Fibroblast of lung (primary cell): ENCODE measurements at regions not wholly inside any gene's neighbourhood (a gene's known extent, or its start where the extent isn't known, plus 50 kb on each side); places are given as distances from the start of the nearest gene placed in this dataset.

ENCODE experiments used
- DNase-seq, 2 donors: peaks; one replicate each; pipeline versions ENCODE4 v3.0.0 to v3.0.0-alpha.2; 2010; ENCODE audit warnings: low read depth in 2 of 2
- H2AFZ ChIP-seq: 2 replicates; pipeline ENCODE4 v1.5.1; 2012; ENCODE audit warnings: low read length, control low read depth, inconsistent platforms
- H3K27ac ChIP-seq: 2 replicates; pipeline ENCODE4 v1.5.1; 2011; ENCODE audit warnings: low read length, control low read depth; ENCODE audit not compliant: insufficient read depth
- H3K27me3 ChIP-seq: 2 replicates; pipeline ENCODE4 v1.5.1; 2011; ENCODE audit warnings: mild to moderate bottlenecking, low read length; ENCODE audit not compliant: control insufficient read depth, insufficient read depth
- H3K36me3 ChIP-seq: 2 replicates; pipeline ENCODE4 v1.5.1; 2011; ENCODE audit warnings: low read length; ENCODE audit not compliant: control insufficient read depth, insufficient read depth
- H3K4me1 ChIP-seq: 2 replicates; pipeline ENCODE4 v1.5.1; 2011; ENCODE audit warnings: low read length; ENCODE audit not compliant: control insufficient read depth, insufficient read depth; ENCODE audit errors: extremely low read depth
- H3K4me2 ChIP-seq: 2 replicates; pipeline ENCODE4 v1.5.1; 2011; ENCODE audit warnings: low read length, control low read depth; ENCODE audit not compliant: insufficient read depth; ENCODE audit errors: extremely low read depth
- H3K4me3 ChIP-seq, 4 experiments: fragments of 200-600 bp in 1 of 4; sonication (generic) in 1 of 4; replicated peaks in 1 of 4; 2 replicates each; pipeline ENCODE4 v1.5.1; 2011 to 2016; ENCODE audit warnings: low read length in 4 of 4, low read depth in 3 of 4, mild to moderate bottlenecking in 3 of 4, control low read depth in 2 of 4, inconsistent platforms in 1 of 4, mixed read lengths in 1 of 4; ENCODE audit not compliant: insufficient read depth in 1 of 4; ENCODE audit errors: control extremely low read depth in 1 of 4
- H3K79me2 ChIP-seq: 2 replicates; pipeline ENCODE4 v1.5.1; 2012; ENCODE audit warnings: mild to moderate bottlenecking, low read length, inconsistent platforms; ENCODE audit not compliant: control insufficient read depth, insufficient read depth
- H3K9ac ChIP-seq: 2 replicates; pipeline ENCODE4 v1.5.1; 2011; ENCODE audit warnings: mild to moderate bottlenecking, low read length, control low read depth; ENCODE audit not compliant: insufficient read depth
- H3K9me3 ChIP-seq: 2 replicates; pipeline ENCODE4 v1.5.1; 2012; ENCODE audit warnings: low read depth, low read length; ENCODE audit not compliant: control insufficient read depth, insufficient read depth
- H4K20me1 ChIP-seq: 2 replicates; pipeline ENCODE4 v1.5.1; 2011; ENCODE audit warnings: low read length; ENCODE audit not compliant: control insufficient read depth, insufficient read depth; ENCODE audit errors: extremely low read depth
- EZH2 ChIP-seq: IDR thresholded peaks from 2 replicates; pipeline ENCODE4 v1.5.1; 2012; ENCODE audit warnings: low read length, control low read depth, mild to moderate bottlenecking; ENCODE audit errors: missing control alignments
- TF ChIP-seq, protein P1 (sequence below), 2 donors: IDR thresholded peaks in 1 of 2; conservative IDR thresholded peaks in 1 of 2; 1 replicate in 1 of 2; 2 replicates in 1 of 2; pipeline ENCODE4 v1.5.1; 2011 to 2012; ENCODE audit warnings: low read length in 2 of 2, control low read depth in 1 of 2, inconsistent platforms in 1 of 2, low read depth in 1 of 2, mild to moderate bottlenecking in 1 of 2

DNA sequence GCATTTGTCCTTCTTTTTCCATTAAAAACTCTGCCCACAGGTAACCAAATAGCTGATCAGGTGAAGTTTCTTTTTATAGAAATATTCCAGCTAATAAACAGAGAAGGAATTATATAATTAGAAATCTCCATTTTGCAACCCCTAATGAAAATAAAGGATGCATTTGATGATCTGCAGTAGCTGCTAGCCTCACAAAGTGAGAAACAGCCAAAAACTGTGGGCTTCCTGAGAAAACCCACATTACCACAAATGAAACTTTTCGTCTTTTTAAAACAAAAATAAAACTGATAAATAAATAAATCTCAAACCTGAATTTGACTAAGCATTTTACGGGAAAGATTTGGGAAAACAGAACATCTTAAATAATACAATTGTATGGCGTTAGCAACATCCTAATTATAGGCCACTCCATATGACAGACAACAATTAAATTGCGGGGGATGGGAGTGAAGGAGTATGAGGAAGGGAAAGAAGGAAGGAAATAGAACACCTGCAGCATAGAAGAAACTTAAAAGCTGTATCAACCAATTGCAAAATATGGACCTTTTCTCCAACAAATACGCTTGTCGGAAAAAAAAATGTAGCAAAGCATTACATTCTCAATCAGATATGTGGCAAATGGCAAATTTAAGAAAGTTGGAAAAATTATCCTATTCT, 283.0 kb upstream of the ITGA1 start:
- Histone ChIP-seq H3K4me3 (no peak overlapping the region), H3K4me1 (no peaks in the 10 kb centered on the region), H3K9ac (no peak overlapping the region), H3K36me3 (no peaks in the 10 kb centered on the region), H3K4me2 (no peak overlapping the region), H2AFZ (no peak overlapping the region), H4K20me1 (no peaks in the 10 kb centered on the region), H3K9me3 (no peaks in the 10 kb centered on the region), H3K79me2 (no peaks in the 10 kb centered on the region), H3K27ac (no peak overlapping the region), H3K27me3 (no peaks in the 10 kb centered on the region)
- DNase-seq: no peak
- no peak for TF ChIP-seq EZH2
- TF ChIP-seq, protein P1, sequence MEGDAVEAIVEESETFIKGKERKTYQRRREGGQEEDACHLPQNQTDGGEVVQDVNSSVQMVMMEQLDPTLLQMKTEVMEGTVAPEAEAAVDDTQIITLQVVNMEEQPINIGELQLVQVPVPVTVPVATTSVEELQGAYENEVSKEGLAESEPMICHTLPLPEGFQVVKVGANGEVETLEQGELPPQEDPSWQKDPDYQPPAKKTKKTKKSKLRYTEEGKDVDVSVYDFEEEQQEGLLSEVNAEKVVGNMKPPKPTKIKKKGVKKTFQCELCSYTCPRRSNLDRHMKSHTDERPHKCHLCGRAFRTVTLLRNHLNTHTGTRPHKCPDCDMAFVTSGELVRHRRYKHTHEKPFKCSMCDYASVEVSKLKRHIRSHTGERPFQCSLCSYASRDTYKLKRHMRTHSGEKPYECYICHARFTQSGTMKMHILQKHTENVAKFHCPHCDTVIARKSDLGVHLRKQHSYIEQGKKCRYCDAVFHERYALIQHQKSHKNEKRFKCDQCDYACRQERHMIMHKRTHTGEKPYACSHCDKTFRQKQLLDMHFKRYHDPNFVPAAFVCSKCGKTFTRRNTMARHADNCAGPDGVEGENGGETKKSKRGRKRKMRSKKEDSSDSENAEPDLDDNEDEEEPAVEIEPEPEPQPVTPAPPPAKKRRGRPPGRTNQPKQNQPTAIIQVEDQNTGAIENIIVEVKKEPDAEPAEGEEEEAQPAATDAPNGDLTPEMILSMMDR (conservative IDR thresholded peaks at IDR 0.05 in 1 of 2, IDR thresholded peaks at IDR 0.05 in 1 of 2; ENCODE audit: low read depth in 1 of 2, low read length in 2 of 2): no peak

DNA sequence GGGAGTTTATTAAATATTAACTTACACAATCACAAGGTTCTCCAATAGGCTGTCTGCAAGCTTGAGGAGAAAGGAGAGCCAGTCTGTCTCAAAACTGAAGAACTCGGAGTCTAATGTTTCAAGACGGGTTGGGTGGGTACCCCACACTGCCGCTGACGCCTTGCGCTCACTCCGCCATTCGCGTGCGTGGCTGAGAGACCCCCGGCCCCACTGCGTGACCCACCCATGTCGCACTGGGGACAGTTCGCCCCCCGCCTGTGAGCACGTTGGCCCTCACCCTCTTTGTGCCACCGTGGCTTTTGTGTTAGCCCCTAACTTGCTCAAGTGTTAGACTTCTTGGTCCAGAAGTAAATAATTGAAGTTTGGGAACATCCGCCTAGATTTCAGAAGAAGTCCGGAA, 270.0 kb upstream of the ITGA1 start:
- no peaks in the 10 kb centered on the region for H4K20me1 ChIP-seq
- no peak overlapping the region for H3K27ac ChIP-seq
- H3K4me1 ChIP-seq: no peaks in the 10 kb centered on the region
- no peak overlapping the region for H3K9ac ChIP-seq
- no peaks in the 10 kb centered on the region for H3K79me2 ChIP-seq
- no peak overlapping the region for H3K4me2 ChIP-seq
- H2AFZ ChIP-seq: no peak overlapping the region
- no peak for DNase-seq
- no peaks in the 10 kb centered on the region for H3K9me3 ChIP-seq
- H3K4me3 ChIP-seq: no peak overlapping the region
- H3K27me3 ChIP-seq: no peaks in the 10 kb centered on the region
- TF ChIP-seq, protein P1 (conservative IDR thresholded peaks at IDR 0.05 in 1 of 2, IDR thresholded peaks at IDR 0.05 in 1 of 2; ENCODE audit: low read depth in 1 of 2, low read length in 2 of 2): no peak
- no peak for TF ChIP-seq EZH2
- H3K36me3 ChIP-seq: no peaks in the 10 kb centered on the region

DNA sequence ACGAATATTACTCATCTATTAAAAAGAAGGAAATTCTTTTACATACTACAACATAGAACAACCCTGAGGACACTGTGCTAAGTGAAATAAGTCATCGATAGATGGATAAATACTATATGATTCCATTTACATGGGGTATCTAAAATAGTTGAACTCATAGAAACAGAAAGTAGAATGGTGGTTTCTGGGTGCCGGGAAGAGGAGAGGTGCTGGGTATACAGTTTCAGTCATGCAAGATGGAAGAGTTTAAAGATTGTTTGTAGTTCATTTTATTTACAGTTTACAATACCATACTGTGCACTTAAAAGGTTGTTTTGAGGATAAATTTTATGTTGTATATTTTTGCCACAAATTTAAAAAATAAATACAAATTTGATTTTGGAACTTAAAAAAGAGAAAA, 267.5 kb upstream of the ITGA1 start:
- Histone ChIP-seq H3K9ac (no peak overlapping the region), H3K4me2 (no peak overlapping the region), H3K36me3 (no peaks in the 10 kb centered on the region), H3K4me1 (no peaks in the 10 kb centered on the region), H4K20me1 (no peaks in the 10 kb centered on the region), H3K27ac (no peak overlapping the region), H3K27me3 (no peaks in the 10 kb centered on the region), H2AFZ (no peak overlapping the region), H3K9me3 (no peaks in the 10 kb centered on the region), H3K79me2 (no peaks in the 10 kb centered on the region), H3K4me3 (no peak overlapping the region)
- TF ChIP-seq, protein P1 (conservative IDR thresholded peaks at IDR 0.05 in 1 of 2, IDR thresholded peaks at IDR 0.05 in 1 of 2; ENCODE audit: low read depth in 1 of 2, low read length in 2 of 2): no peak
- no peak for TF ChIP-seq EZH2
- DNase-seq: no peak
